ENCODE measurements at regions not wholly inside any gene's neighbourhood (a gene's known extent, or its start where the extent isn't known, plus 50 kb on each side); places are given as distances from the start of the nearest gene placed in this dataset.
"Not testable (repeated sequence)": the region's sequence is repeated elsewhere in the genome, so short reads cannot be mapped to it uniquely, and the experiment has no call there.

- Histone ChIP-seq H3K4me2 (ENCODE audit: insufficient read depth, low read length) (peak overlapping the region; percentile 18), H3K4me1 (ENCODE audit: control insufficient read depth, extremely low read depth, insufficient read depth, low read length) (peaks cover 12% of the 10 kb centered on the region)
- H3K36me3 ChIP-seq (ENCODE audit: control insufficient read depth in 2 of 2, extremely low read depth in 1 of 2, insufficient read depth in 2 of 2, low read length in 2 of 2); H3K79me2 ChIP-seq (ENCODE audit: control insufficient read depth, insufficient read depth, low read length); H3K27me3 ChIP-seq (ENCODE audit: control insufficient read depth in 2 of 2, insufficient read depth in 2 of 2, low read length in 2 of 2); H3K9me3 ChIP-seq (replicated peaks; ENCODE audit: control insufficient read depth, insufficient read depth, low read length); H3K9ac ChIP-seq (replicated peaks; ENCODE audit: extremely low read depth, insufficient read depth, low read length); H3K4me3 ChIP-seq (replicated peaks in 1 of 3; ENCODE audit: insufficient read depth in 1 of 3, low read depth in 1 of 3, low read length in 3 of 3); POLR2A ChIA-PET; H3K27ac ChIP-seq (ENCODE audit: insufficient read depth, low read depth, low read length); H3K9me1 ChIP-seq (replicated peaks; ENCODE audit: control insufficient read depth, extremely low read depth, insufficient read depth, low read length); H2AFZ ChIP-seq (ENCODE audit: low read depth, low read length); BruUV-seq (replicated peaks); H4K20me1 ChIP-seq (replicated peaks; ENCODE audit: control insufficient read depth, extremely low read depth, insufficient read depth, low read length): not testable (repeated sequence)
- TF ChIP-seq, protein P1, sequence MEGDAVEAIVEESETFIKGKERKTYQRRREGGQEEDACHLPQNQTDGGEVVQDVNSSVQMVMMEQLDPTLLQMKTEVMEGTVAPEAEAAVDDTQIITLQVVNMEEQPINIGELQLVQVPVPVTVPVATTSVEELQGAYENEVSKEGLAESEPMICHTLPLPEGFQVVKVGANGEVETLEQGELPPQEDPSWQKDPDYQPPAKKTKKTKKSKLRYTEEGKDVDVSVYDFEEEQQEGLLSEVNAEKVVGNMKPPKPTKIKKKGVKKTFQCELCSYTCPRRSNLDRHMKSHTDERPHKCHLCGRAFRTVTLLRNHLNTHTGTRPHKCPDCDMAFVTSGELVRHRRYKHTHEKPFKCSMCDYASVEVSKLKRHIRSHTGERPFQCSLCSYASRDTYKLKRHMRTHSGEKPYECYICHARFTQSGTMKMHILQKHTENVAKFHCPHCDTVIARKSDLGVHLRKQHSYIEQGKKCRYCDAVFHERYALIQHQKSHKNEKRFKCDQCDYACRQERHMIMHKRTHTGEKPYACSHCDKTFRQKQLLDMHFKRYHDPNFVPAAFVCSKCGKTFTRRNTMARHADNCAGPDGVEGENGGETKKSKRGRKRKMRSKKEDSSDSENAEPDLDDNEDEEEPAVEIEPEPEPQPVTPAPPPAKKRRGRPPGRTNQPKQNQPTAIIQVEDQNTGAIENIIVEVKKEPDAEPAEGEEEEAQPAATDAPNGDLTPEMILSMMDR (IDR thresholded peaks at IDR 0.05; ENCODE audit: extremely low read depth in 1 of 2, insufficient read depth in 1 of 2, low read depth in 1 of 2, low read length in 2 of 2) = peak; percentile 63 to 69
- DNase-seq (ENCODE audit: low read depth, low spot score) (peak; percentile 85), FAIRE-seq (peak; percentile 87)
- dilution Hi-C loops (cut with MboI; ENCODE audit: extremely low pct_ligation_motif_present, low sequenced_read_pairs) (loop anchor here (25.0 kb wide), 2 partner anchors 131 to 606 kb away; no protein-coding TSS in a partner anchor), intact Hi-C loops (cut with micrococcal nuclease) (loop anchor here (1.0 to 10.0 kb wide), 17 partner anchors 64 to 1591 kb away; no protein-coding TSS in a partner anchor)
- CTCF ChIA-PET = interaction anchor here (0.7 to 6.0 kb wide), 7 partner anchors 11 to 925 kb away, joined by 3 to 44 read pairs (median 6); no protein-coding TSS in a partner anchor
Measured at GRCh38 chr11:128031538-128032134, 555.7 kb downstream of the ETS1 start.

- no peak overlapping the region for H3K4me2 ChIP-seq (ENCODE audit: insufficient read depth, low read length)
- DNase-seq (ENCODE audit: low read depth, low spot score) (no peak), FAIRE-seq (no peak)
- ChIA-PET CTCF (interaction anchor here (0.6 to 6.0 kb wide), 4 partner anchors 10 to 681 kb away, joined by 3 to 44 read pairs (median 4); no protein-coding TSS in a partner anchor), POLR2A (no interaction called here)
- H3K36me3 ChIP-seq (ENCODE audit: control insufficient read depth in 2 of 2, extremely low read depth in 1 of 2, insufficient read depth in 2 of 2, low read length in 2 of 2) = no peaks in the 10 kb centered on the region
- no peaks in the 10 kb centered on the region for H3K9me1 ChIP-seq (replicated peaks; ENCODE audit: control insufficient read depth, extremely low read depth, insufficient read depth, low read length)
- peaks cover 19% of the 10 kb centered on the region for H3K4me1 ChIP-seq (ENCODE audit: control insufficient read depth, extremely low read depth, insufficient read depth, low read length)
- H4K20me1 ChIP-seq (replicated peaks; ENCODE audit: control insufficient read depth, extremely low read depth, insufficient read depth, low read length) = no peaks in the 10 kb centered on the region
- H3K9ac ChIP-seq (replicated peaks; ENCODE audit: extremely low read depth, insufficient read depth, low read length) = no peak overlapping the region
- no peaks in the 10 kb centered on the region for H3K27me3 ChIP-seq (ENCODE audit: control insufficient read depth in 2 of 2, insufficient read depth in 2 of 2, low read length in 2 of 2)
- intact Hi-C loops (cut with micrococcal nuclease) = no loop called here
- TF ChIP-seq POLR2AphosphoS5 (IDR thresholded peaks at IDR 0.05; ENCODE audit: insufficient read depth, low read depth, low read length) (no peak), GATA2 (IDR thresholded peaks at IDR 0.05; ENCODE audit: insufficient read depth, insufficient read length, low read depth, low read length) (no peak), FOS (IDR thresholded peaks at IDR 0.05; ENCODE audit: borderline replicate concordance, insufficient read depth, low read length) (no peak), JUN (IDR thresholded peaks at IDR 0.05; ENCODE audit: borderline replicate concordance, insufficient read depth, insufficient read length, low read depth) (no peak), EZH2 (IDR thresholded peaks at IDR 0.05; ENCODE audit: borderline replicate concordance, low read depth, low read length, severe bottlenecking) (no peak), POLR2A (IDR thresholded peaks at IDR 0.05; ENCODE audit: low read depth, low read length) (no peak), MYC (IDR thresholded peaks at IDR 0.05; ENCODE audit: low read depth, low read length) (no peak)
- TF ChIP-seq, protein P1 (IDR thresholded peaks at IDR 0.05; ENCODE audit: extremely low read depth in 1 of 2, insufficient read depth in 1 of 2, low read depth in 1 of 2, low read length in 2 of 2) = no peak
- TF ChIP-seq, protein P2, sequence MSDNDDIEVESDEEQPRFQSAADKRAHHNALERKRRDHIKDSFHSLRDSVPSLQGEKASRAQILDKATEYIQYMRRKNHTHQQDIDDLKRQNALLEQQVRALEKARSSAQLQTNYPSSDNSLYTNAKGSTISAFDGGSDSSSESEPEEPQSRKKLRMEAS (IDR thresholded peaks at IDR 0.05; ENCODE audit: insufficient read depth, insufficient read length) = no peak
- no peak overlapping the region for H2AFZ ChIP-seq (ENCODE audit: low read depth, low read length)
- no peaks in the 10 kb centered on the region for H3K9me3 ChIP-seq (replicated peaks; ENCODE audit: control insufficient read depth, insufficient read depth, low read length)
- no peak overlapping the region for H3K27ac ChIP-seq (ENCODE audit: insufficient read depth, low read depth, low read length)
- no TSS peak for BruUV-seq (replicated peaks)
- no peak overlapping the region for H3K4me3 ChIP-seq (replicated peaks in 1 of 3; ENCODE audit: insufficient read depth in 1 of 3, low read depth in 1 of 3, low read length in 3 of 3)
- no peaks in the 10 kb centered on the region for H3K79me2 ChIP-seq (ENCODE audit: control insufficient read depth, insufficient read depth, low read length)
- dilution Hi-C loops (cut with MboI; ENCODE audit: extremely low pct_ligation_motif_present, low sequenced_read_pairs) = loop anchor here (25.0 kb wide), 2 partner anchors 133 to 608 kb away; no protein-coding TSS in a partner anchor
Measured at GRCh38 chr11:128029219-128029722, 558.1 kb downstream of the ETS1 start.

All from endothelial cell of umbilical vein (primary cell).